Cardiac muscle cell (in vitro differentiated cells and primary cell): ENCODE measurements at regions not wholly inside any gene's neighbourhood (a gene's known extent, or its start where the extent isn't known, plus 50 kb on each side); places are given as distances from the start of the nearest gene placed in this dataset.
A peak's percentile ranks its signal among the peaks of the same experiment; 100 is the strongest.

Source experiments
- DNase-seq, 2 donors: peaks; one replicate each; pipeline versions ENCODE4 v3.0.0 to v3.0.0-alpha.2; 2010 to 2017; ENCODE audit warnings: low read depth in 1 of 2, low spot score in 1 of 2
- H3K27ac ChIP-seq: fragments of 200-600 bp; sonication (generic); 2 replicates; pipeline ENCODE4 v1.5.1; 2016
- H3K27me3 ChIP-seq: fragments of 200-600 bp; sonication (generic); 2 replicates; pipeline ENCODE4 v1.6.0; 2016; ENCODE audit warnings: control low read depth
- H3K36me3 ChIP-seq: fragments of 200-600 bp; sonication (generic); 2 replicates; pipeline ENCODE4 v1.5.1; 2016; ENCODE audit warnings: control low read depth
- H3K4me1 ChIP-seq: fragments of 200-600 bp; sonication (generic); 2 replicates; pipeline ENCODE4 v1.8.1; 2017; ENCODE audit warnings: low read depth, mild to moderate bottlenecking, mixed run types
- H3K4me3 ChIP-seq: fragments of 200-600 bp; sonication (generic); 2 replicates; pipeline ENCODE4 v1.5.1; 2016; ENCODE audit warnings: mild to moderate bottlenecking
- H3K9me3 ChIP-seq: fragments of 200-600 bp; sonication (generic); 2 replicates; pipeline ENCODE4 v1.5.1; 2017; ENCODE audit warnings: low read depth, mild to moderate bottlenecking, control low read depth
- TF ChIP-seq, protein P1 (sequence below): IDR thresholded peaks from 2 replicates; pipeline ENCODE4 v1.5.1; 2012; ENCODE audit warnings: low read depth, mild to moderate bottlenecking, low read length

DNA sequence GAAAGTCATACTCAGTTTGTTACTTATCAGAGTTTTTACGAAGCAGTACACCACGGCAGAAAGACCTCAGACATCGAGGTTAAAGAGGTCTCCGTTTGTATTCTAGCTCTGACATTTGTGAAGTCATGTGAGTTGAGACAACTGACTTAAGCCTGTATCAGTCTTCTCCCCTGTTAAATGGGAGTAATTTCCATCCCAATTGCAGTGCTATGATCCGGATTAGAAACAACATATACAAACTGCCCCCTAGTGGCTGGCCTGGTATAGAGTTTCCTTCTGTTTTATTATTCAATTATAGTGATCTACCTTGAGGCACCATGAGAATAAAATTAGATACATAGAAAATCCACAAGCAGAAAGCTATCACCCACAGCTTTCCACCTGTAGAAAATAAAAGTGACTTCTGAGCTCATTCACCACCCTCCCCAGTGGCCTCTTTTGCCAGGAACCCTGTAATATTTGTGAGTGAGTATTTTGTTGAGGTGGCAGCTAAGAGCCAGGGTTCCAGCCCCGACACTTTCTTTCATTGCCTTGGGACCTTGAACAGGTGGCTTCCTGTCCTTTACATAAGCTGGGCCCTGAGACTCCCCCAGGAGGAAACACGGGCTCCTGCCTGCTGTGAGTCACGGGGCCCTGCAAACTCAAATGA, 607.2 kb upstream of the MGMT start:
- TF ChIP-seq, protein P1, sequence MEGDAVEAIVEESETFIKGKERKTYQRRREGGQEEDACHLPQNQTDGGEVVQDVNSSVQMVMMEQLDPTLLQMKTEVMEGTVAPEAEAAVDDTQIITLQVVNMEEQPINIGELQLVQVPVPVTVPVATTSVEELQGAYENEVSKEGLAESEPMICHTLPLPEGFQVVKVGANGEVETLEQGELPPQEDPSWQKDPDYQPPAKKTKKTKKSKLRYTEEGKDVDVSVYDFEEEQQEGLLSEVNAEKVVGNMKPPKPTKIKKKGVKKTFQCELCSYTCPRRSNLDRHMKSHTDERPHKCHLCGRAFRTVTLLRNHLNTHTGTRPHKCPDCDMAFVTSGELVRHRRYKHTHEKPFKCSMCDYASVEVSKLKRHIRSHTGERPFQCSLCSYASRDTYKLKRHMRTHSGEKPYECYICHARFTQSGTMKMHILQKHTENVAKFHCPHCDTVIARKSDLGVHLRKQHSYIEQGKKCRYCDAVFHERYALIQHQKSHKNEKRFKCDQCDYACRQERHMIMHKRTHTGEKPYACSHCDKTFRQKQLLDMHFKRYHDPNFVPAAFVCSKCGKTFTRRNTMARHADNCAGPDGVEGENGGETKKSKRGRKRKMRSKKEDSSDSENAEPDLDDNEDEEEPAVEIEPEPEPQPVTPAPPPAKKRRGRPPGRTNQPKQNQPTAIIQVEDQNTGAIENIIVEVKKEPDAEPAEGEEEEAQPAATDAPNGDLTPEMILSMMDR, result peak; percentile 64
- H3K27ac ChIP-seq, result no peak overlapping the region
- DNase-seq, result peak; percentile 15 to 55
- no peaks in the 10 kb centered on the region for H3K27me3 ChIP-seq
- H3K4me1 ChIP-seq, result no peaks in the 10 kb centered on the region
- no peaks in the 10 kb centered on the region for H3K36me3 ChIP-seq
- no peaks in the 10 kb centered on the region for H3K9me3 ChIP-seq
- no peak overlapping the region for H3K4me3 ChIP-seq

DNA sequence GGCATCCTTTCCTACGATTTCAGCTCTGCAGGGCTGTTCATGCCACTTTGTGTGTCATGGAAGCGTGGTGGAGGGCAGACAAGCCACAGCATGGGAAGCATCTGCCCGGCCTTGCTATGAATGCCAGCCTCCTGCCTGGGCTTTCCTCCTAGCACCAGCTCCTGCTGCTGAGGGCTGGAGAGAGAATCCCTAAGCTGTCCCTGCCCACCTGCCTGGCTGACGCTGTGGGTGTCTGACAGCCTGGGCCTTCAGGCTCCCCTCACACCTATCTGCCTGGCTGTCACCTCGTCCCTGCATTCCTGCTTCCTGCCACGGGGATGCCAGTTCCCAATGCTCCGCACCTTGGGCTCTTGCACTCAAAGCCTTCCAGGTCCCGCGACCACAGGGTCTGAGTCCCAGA, 606.5 kb upstream of the MGMT start:
- Histone ChIP-seq H3K4me1 (no peaks in the 10 kb centered on the region), H3K9me3 (no peaks in the 10 kb centered on the region), H3K36me3 (no peaks in the 10 kb centered on the region), H3K27me3 (no peaks in the 10 kb centered on the region), H3K4me3 (no peak overlapping the region), H3K27ac (no peak overlapping the region)
- no peak for DNase-seq
- TF ChIP-seq, protein P1, result no peak

DNA sequence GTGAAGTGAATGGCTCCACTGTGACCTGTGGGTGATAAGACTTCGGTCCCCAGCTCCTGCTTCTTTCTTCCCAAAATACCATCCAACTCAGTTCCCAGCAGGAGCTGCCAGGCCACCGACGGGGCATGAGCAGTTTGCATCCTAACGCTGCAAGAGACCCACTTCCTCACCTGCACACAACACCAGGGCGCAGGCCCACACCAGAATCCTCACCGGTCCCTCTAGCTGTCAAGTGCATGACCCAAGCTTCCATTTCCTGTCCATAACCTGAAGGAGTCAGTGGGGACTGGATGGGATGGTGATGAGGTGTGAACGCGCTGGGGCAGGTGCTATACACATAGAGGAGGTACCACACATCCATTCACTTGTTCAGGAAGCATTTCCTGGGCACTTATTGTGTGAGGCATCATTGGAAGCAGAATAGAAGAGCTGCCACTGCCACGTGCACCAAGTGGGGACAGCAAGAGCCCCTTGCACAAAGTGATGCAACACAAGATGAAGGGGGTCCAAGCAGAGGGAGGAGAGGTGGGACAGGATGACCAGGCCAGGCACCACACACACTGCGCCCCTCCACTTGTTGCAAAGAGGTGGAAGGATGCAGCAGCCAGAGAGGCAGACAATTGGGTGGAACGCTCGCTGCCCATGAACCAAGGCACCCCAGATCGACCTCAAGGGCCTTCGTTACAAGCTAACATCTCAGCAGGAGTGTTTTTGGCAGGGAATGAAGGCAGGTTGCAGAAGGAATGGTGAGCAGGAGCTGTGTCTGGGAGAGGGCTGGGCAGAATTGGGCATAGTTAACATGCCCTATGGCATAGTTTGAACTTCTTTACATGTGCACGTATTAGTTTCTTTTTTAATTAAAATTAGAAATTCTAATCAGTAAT, 605.8 kb upstream of the MGMT start:
- Histone ChIP-seq H3K27ac (no peak overlapping the region), H3K27me3 (no peaks in the 10 kb centered on the region), H3K4me3 (no peak overlapping the region), H3K4me1 (no peaks in the 10 kb centered on the region), H3K36me3 (no peaks in the 10 kb centered on the region), H3K9me3 (no peaks in the 10 kb centered on the region)
- TF ChIP-seq, protein P1, result no peak
- no peak for DNase-seq

DNA sequence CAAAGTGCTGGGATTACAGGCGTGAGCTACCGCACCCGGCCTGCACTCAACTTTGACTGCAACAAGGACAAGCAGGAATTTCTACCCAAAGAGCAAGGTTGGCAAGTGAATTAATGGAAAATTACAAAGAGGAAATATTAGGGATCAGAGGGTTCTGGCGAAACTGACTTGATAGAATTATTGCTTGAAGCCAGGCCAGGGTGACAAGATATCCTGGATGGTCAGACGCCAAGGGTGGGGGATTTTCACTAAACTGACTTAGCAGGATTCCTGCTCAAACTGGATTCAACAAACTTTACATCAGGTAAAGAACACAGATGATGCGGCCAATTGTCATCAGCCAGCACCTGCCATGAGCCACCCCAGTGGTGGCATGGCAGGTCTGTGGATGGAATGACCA, 603.6 kb upstream of the MGMT start:
- H3K4me1 ChIP-seq, result no peaks in the 10 kb centered on the region
- H3K4me3 ChIP-seq, result no peak overlapping the region
- no peaks in the 10 kb centered on the region for H3K36me3 ChIP-seq
- TF ChIP-seq, protein P1, result no peak
- no peaks in the 10 kb centered on the region for H3K27me3 ChIP-seq
- no peaks in the 10 kb centered on the region for H3K9me3 ChIP-seq
- no peak overlapping the region for H3K27ac ChIP-seq
- no peak for DNase-seq

DNA sequence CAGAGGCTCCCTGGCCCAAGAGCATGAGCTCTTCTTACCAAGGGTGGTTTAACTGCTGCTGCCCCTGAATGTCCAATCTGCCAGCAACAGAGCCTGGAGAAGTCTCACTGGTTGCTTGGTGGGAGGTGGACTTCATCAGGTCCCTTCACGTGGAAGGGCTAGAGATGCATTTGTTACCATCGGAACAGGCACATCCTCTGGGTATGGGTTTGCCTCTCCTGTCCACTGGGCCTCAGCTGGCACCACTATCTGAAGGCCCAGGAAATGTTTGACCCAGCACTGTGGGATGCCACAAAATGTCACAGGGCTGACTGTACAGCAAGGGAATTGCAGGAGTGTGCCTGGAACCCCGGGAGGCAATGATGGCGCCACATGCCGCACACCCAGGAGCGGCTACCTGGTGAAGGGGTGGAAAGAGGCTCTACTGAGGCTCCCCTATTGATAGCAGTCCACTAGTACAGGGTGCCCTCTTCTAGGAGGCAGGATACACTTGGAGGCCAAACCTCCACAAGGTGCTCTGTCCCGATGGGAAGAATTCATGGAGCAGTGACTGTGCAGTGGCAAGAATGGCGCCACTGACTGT, 603.1 kb upstream of the MGMT start:
- H3K4me1 ChIP-seq, result no peaks in the 10 kb centered on the region
- no peaks in the 10 kb centered on the region for H3K27me3 ChIP-seq
- TF ChIP-seq, protein P1, result no peak
- no peak for DNase-seq
- H3K4me3 ChIP-seq, result no peak overlapping the region
- no peaks in the 10 kb centered on the region for H3K9me3 ChIP-seq
- no peaks in the 10 kb centered on the region for H3K36me3 ChIP-seq
- no peak overlapping the region for H3K27ac ChIP-seq
